GM19324 (cell line): ENCODE measurements at regions not wholly inside any gene's neighbourhood (a gene's known extent, or its start where the extent isn't known, plus 50 kb on each side); places are given as distances from the start of the nearest gene placed in this dataset.

Experiments used
- ATAC-seq: cut with Tn5 transposase; IDR thresholded peaks from one replicate; pipeline ENCODE4 v1.9.1; 2021; ENCODE audit warnings: mild to moderate bottlenecking, moderate library complexity; ENCODE audit not compliant: unreplicated experiment, low FRiP score

DNA sequence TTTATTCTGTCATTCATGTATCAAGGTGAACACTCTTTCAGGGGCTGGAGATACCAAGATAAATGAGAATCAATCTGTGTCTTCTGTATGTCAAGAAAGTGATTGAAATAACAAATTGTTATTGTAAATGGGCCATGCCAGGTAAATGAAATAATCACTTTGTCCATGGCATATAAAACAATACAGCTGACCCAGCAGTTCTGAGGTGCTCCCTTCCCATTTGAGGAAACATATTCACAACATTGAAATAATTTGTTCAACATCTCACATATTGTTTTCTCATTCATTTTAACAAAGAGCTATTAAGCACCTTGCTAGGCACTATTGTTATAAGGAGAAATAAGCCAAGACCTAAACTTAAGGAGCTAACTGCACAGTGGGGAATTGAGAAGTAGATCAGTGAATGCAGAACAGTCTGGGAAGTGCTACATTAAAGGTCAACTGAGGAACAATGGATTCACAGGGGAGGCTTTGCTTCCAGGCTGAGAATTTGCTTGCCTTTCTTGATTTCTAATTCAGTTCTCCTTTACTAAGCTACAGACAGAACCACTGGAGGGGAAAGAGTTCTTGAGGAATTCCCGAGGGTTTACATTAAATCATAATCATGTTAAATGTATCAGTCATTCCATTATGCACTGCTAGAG lies 806.3 kb upstream of the ARPP21 start:
- no peak for ATAC-seq

DNA sequence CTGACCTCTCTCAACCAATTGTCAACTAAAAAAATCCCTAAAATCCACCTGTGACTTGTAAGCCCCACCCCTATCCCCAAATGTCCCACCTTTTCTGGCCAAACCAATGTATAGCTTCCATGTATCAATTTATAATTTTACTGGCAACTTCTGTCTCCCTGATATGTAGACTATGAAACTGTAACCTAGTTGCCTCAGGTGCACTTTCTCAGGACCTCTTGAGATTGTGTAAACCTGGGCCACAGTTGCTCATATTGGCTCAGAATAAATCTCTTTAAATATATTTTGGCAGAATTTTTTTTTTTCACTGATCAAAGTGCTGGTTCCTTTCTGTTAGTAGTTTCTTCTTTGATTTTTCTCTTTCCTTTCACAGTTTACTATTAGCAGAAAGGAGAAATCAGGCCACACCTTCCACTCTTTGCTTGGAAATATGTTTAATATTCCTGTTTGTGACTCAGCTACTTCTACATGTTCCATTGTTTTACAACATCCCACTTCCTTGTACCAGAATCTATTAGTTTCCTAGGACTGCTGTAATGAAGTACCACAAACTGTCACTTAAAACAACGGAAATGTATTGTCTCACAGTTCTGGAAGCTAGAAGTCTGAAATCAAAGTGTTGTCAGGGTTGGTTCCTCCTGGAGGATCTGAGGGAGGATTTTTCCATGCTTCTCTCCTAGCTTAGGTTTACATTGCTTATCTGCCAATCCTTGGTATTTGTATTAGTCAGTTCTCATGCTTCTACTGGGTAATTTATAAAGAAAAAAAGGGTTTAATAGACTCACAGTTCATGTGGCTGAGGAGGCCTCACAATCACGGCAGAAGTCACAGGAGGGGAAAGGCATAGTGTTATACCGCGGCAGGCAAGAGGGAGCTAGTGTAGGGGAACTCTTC lies 801.2 kb upstream of the ARPP21 start:
- ATAC-seq, result no peak

DNA sequence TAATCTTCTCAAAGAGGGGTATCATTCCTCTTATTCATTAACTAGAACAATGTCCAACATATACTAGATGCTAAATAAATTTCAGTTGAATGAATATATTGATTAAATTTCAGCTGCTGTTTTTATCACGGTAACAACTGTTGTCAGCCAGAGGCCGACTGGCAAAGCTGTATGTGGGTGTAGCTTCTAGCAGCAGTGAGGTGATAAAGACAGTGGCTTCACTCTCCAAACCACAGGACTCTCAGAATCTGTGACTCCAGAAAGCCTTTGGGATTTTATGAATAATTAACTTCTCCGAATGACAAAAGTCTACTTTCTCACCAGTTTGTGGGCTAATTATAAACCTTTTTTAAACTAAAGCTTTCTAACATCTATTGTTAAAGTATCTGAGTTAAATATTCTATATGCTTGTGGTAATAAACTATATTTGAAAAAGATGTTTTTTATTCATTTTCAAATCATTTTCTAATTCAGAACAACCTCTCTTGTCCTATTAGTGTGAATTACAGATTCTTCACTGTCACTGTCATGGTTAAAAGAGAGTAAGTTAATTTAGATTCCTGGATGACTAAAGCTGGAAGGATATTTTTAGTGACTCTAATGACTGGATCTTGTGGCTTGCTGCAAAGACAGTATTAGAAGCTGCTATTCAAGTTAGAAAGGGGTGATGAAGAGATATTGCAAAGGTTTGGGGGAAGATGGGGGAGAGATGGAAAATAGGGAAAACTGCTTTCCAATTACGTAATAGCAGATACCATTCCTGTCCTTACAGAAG lies 796.4 kb upstream of the ARPP21 start:
- ATAC-seq, result no peak

DNA sequence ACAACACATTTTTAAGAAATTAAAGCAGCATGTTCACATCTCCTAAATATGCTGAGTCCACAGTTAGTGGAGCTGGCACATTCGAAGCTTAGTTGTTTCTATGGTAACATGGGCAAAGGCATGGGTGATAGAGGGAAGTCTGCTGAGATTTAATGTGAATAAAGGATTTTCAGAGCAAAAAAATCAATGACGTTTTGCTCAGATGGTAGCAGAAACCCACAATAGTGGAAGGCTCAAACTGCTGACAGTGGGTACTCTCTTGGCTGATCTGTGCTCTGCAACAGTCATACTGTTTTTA lies 795.1 kb upstream of the ARPP21 start:
- ATAC-seq, result no peak

DNA sequence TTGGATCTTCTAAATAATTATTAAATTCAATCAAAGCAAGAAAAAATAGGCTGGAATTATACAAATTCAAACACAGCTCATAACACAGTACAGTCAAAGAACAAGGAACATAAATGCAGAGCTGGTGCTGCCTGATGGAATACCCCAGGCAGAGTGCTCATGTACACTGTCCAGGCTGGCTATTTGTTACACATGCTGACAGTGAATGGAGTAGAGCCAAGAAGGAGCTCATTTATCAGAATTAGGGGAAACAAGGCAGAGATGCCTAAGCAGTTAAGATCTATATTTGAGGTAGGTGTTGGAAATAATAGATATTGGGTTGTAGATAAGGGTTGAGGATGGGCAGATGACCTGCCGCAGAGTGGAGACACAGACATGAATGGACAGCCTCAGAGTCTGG lies 788.2 kb upstream of the ARPP21 start:
- ATAC-seq, result no peak

DNA sequence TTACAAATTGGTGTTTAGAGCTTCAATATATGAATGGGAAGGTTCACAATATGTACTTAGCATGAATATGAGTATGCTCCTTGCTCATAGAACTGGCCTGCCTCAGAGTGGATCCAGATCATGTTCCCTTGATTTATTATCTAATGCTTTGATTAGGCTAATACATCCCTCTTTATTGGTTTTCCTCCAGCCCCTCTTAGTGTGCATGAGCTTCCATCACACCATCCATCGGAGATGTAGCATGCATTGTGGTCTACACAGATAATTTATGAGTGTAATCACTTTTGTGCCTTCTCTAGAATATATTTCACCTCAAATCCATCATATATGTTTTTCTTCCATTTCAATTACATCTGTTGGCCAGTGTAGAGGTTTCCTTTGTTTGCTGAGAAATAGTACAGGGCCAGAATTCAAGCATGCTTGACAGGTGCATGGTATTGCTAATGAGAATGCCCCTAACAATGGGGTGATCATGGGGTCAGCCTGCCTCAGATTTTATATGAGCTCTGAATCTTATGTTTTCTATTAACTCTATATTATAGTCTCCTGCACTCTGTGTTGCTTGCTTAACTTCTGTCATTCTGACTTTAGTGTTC lies 786.4 kb upstream of the ARPP21 start:
- no peak for ATAC-seq

DNA sequence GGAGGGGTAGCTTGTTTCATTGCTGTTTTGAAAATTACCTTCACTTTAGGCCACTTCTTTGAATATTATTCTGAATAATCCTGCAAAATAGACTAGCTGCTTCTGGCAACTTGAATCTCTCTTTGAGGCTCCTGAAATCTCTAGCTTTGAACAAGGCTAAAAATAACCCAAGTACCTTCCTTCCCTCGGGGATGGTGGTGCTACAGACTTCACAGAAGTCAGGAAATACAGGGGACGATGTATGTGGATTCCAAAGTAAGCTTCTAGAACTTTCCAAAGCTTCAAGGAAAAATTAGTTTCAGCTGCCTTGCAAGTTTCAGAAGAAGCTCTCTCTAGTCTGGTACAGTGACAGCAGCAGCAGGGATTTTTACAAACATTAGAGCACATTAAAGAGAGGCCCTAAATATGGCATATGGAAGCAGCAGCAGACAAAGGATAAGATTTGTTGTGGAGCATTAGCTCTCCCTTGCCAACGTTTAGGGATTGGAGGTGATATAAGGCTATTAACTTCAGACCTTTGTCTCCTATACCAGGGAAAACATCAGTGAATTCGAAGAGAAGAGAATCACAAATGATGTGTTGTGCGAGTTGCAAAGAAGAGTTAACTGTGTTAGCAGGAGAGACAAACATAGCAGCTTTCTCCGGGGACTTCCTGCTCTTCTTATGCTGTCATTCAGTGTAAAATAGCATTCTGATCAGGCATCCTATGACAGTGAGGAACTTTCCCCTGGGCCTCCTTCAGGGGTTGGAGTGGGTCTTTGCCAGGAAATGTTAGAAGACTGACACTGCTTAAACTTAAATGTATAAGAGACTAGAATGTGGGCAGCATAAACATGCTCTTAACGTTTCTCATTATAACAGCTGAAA lies 783.0 kb upstream of the ARPP21 start:
- ATAC-seq, result no peak

DNA sequence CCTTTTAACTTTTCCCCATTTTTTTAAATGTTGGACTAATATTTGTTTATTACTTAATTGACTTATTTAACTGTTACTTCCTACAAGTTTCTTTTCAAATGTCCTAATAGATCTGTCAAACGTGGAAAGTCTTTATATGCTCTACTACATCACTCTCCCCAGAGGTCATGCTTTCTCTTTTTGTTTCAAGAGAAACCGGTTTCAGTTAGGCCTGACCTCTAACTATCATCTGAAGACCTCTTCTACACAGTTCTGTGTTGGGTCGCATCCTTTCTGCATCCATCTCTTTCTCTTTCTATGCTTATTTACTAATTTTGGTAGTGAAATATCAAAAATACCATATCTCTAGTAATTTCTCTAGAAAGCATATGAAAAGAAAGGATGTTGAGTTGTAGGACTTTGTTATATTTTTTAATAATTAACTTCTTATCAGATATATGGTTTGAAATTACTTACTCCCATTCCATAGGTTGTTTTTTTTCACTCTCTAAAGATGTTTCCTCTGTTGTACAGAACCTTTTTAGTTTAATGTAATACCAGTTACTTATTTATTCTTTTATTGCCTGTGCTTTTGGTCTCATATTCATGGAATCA lies 781.2 kb upstream of the ARPP21 start:
- ATAC-seq, result peak; percentile 57

DNA sequence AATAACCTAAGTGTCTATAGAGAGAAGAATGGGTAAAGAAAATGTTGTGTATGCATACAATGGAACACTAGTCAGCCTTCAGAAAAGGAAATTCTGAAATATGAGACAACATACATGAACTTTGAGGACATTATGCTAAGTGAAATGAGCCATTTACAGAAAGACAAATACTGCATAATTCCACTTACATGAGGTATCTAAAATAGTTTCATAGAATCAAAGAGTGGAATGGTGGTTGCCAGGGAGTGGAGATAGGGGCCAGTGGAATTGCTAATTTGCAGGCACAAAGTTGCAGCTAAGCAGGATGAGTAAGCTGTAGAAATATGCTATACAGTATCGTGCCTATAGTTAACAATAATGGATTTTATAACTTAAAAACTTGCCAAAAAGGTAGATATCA lies 779.6 kb upstream of the ARPP21 start:
- ATAC-seq, result no peak

DNA sequence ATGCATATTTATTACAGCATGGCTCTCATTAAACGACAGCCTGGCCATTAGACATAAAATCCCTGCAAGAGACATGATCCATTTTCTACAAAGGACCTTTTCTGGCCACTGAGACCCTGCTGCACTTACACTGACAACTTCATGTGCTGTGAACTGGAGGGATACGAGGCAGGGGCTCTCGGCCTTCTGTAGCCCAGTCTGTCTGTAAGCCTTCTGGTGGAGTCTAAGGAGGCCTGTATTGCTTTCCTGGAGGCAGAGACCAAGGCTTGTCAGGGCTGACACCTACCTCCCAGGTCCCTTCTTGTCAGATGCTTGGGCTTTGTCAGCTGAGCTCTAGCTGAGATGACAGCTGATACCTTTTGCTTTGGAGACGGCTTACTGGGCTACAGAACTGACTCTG lies 776.9 kb upstream of the ARPP21 start:
- ATAC-seq, result no peak

DNA sequence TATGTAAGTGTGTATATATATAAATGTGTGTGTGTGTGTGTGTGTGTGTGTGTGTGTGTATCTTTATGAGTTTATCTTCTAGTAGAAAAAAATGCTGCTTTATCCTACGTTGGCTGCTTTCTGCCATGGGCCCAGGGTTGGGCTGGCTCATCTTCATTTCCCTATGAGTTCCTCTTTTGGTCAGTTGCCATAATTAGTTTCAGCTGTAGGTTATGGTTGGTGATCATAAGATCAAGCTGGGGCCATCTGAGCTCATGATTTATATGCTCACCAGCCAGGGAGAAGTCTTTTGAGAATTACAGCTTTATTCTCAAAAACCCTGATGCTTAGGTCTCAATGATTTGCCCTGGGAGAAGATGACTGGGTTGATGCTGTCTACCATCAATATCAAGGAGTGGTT lies 775.8 kb upstream of the ARPP21 start:
- no peak for ATAC-seq

DNA sequence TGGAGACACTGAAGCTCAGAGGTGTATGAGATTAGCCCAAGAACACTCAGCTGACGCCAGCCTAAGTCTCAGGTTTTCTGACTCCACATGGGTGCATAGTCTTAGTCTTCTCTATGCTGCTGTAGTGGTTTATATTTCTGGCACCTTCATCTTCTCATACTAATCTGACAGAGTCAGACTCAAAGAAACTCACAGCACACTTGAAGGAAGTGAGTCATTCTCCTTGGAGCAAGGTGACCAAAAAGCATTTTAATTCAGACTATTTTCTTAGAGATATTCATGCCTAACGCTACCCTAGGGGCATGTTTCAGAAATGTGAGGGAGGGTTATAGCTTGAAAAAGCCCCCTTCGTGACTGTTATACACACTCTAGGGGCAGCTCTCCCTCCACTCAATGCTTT lies 775.3 kb upstream of the ARPP21 start:
- ATAC-seq, result no peak

DNA sequence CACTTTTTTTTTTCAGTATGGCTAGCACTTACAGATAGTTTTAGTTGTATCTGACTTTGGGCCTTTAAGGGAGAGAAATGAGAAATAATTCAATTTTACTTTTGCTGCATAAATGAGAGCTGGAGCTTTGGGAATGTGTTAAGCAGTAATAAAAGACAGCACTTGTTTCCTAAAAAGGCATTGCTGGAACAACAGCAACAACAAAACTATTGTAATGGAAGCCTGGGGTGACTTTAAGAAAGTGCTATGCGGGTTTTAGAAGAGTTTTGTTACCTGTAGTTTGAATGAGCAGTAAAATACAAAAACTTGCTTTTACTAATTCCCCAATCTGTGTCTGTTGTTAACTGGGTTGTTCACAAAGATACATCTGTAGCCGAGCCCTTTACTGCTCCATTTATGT lies 774.0 kb upstream of the ARPP21 start:
- ATAC-seq, result no peak

DNA sequence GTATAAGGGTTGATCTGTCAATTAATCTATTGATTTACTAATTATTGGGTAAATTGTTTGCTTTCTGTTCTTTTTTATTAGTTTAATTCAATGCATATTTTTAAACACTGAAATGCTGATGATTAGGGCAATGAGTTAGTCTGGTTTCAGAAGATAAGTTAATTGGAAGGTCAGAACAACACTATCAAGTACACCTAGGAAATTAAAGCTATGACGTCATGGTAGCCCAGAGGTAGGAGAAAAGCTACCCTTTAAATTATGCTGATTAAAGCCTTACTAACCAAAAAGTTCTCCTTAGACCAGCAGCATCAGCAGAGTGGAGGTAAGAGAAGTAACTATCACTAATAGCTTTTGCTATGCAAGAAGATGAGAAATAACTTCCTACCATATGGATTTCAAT lies 770.4 kb upstream of the ARPP21 start:
- no peak for ATAC-seq

DNA sequence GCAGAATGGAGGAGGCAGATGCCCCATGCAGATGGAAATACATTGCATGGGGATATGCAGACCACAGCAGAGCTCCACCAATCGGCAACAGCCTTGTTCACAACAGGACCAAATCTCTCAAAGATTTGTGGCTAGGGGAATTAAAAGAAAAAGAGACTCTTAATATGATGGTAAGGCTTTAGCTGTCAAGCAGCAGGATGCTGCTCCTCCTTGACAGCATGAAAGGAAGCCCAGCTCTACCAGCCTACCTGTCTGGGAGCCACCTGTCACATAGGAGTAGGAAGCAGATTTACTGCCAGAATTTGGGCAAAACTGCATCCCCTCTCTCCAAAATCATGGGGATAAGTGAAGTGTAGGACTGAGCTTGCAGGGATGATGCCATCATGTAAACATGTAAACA lies 769.6 kb upstream of the ARPP21 start:
- no peak for ATAC-seq

DNA sequence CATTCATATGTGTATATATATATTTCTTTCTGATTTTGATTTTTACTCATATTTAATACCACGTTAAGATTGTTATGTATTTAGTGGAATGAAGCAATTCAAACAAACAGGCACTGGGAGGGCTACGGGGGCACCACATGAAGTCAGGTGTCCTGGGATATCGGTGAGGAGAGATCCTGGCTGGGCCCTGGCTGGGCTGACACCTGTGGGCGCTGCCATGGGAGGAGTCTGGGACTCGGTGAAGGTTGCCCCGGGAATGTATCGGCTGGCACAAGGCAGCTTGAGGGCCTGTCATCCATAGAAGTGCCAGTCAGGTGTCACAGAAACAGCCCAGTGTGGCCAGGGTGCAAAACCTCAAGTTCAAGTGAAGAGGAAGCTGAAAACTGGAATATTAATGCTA lies 766.9 kb upstream of the ARPP21 start:
- no peak for ATAC-seq

DNA sequence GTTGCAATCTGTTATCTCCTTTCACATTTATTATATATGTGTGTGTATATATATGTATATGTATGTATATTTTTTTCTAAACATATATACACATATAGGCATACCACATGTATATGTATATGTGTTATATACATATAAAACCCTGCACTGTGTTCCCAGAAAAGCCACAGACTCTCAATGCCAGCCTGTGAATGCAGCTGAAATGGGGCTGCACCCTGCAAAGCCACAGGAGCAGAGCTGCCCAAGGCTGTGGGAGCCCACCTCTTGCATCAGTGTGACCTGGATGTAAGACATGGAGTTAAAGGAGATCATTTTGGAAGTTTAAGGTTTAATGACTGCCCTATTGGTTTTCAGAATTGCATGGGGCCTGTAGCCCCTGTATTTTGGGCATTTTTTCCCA lies 762.3 kb upstream of the ARPP21 start:
- no peak for ATAC-seq

DNA sequence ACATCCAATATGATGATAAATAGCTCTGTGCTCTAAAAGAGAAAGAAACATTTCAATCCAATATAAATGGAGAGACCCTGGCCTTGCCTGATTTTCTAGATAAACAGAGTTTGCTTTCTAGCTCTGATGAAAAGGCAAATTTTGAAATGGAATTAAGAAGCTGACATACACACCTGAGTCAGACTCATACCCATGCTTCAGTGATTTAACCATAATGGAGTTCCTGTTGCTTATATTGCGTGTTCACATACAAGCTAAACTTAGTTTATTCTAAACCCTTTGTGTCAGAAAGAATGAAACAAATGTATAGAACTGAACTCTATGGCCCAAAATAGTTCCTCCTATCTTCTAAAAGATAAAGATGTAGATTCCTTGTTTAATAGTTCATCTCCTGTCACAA lies 760.8 kb upstream of the ARPP21 start:
- no peak for ATAC-seq

DNA sequence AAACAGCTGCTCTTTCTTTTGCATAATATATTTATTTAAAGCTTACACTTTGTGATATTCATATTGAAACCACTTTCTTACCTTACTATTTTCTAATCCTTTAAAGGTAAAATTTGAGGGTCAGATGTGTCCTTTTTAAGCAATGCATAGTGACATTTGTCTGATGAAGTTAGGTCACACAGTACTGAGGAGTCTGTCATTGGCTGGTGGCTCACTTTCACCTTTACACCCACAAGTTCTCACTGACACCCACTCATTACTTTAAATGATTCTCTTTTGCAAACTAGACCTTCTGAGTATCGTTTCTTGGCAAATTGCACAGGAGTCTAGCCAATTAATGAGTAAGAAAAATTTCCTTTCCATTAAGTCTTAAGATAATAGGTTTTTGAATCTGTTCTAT lies 758.3 kb upstream of the ARPP21 start:
- ATAC-seq, result no peak

DNA sequence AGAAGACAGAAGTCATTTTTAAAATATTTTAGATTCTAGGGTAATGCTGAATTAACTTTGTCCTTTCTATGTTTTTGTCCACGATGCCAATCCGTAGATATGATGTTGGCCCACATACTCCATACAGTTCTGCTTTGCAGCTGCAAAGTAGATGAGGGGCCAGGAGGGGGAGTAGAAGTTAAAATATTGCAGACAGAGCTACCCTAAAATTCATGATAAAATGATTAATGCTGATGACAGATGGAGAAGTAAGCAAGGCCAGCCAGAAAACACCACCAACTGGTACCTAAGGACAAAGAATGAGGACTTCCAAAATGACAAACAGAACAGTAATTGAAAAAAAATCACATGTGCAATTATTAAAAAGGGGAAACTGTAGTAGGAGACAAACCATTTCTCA lies 756.6 kb upstream of the ARPP21 start:
- ATAC-seq, result no peak
